SK-N-MC (cell line): ENCODE measurements at regions not wholly inside any gene's neighbourhood (a gene's known extent, or its start where the extent isn't known, plus 50 kb on each side); places are given as distances from the start of the nearest gene placed in this dataset.

ENCODE experiments used
- EZH2 ChIP-seq: fragments of 200-600 bp; sonication (generic); IDR thresholded peaks from one replicate; pipeline ENCODE4 v1.6.1; 2017; ENCODE audit warnings: antibody characterized with exemption
- POLR2AphosphoS5 ChIP-seq: IDR thresholded peaks from 2 replicates; pipeline ENCODE4 v1.6.1; 2012; ENCODE audit warnings: mild to moderate bottlenecking, low read depth, low read length, borderline replicate concordance

DNA sequence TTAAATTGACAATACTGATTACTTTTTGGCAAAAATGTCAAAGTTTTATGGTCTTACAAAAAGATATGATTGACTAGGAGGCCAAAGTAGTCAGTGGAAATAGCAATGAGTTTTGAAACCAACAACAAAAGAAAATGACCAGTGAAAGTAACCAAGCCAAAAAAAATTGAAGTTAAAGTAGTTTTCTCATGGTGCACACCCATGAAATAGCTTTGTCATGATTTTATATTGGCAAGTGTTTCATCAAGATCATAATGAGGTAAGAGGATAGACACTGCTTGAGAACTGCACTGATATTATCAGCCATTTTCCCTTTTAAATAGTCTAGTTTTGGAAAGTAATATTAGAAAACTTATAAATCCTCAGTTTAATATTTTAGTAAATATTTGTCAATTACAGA lies 206.2 kb upstream of the ADAMTS5 start:
- TF ChIP-seq EZH2 (no peak), POLR2AphosphoS5 (no peak)
